Immature natural killer cell (primary cell): ENCODE measurements at regions not wholly inside any gene's neighbourhood (a gene's known extent, or its start where the extent isn't known, plus 50 kb on each side); places are given as distances from the start of the nearest gene placed in this dataset.
"Not testable (repeated sequence)": the region's sequence is repeated elsewhere in the genome, so short reads cannot be mapped to it uniquely, and the experiment has no call there.

Experiments
- DNase-seq, 3 donors: peaks; one replicate each; pipeline ENCODE4 v3.0.0; 2022; ENCODE audit warnings: mixed read lengths in 1 of 3
- H3K27ac Mint-ChIP-seq, 6 donors: one replicate each; pipeline ENCODE4 v1.8.0; 2020; ENCODE audit warnings: mixed read lengths in 6 of 6, mild to moderate bottlenecking in 5 of 6, inconsistent platforms in 4 of 6, moderate library complexity in 3 of 6
- H3K27me3 Mint-ChIP-seq, 3 donors: one replicate each; pipeline ENCODE4 v1.8.0; 2020 to 2021; ENCODE audit warnings: low read depth in 3 of 3, mild to moderate bottlenecking in 3 of 3, mixed read lengths in 3 of 3, moderate library complexity in 3 of 3, inconsistent platforms in 1 of 3
- H3K36me3 Mint-ChIP-seq, 3 donors: one replicate each; pipeline ENCODE4 v1.8.0; 2020; ENCODE audit warnings: mixed read lengths in 3 of 3, inconsistent platforms in 2 of 3, mild to moderate bottlenecking in 2 of 3
- H3K4me1 Mint-ChIP-seq, 2 donors: one replicate each; pipeline ENCODE4 v1.8.0; 2020; ENCODE audit warnings: inconsistent platforms in 2 of 2, mild to moderate bottlenecking in 2 of 2, mixed read lengths in 2 of 2, moderate library complexity in 1 of 2
- H3K4me3 Mint-ChIP-seq, 5 donors: one replicate each; pipeline ENCODE4 v1.8.0; 2020; ENCODE audit warnings: mild to moderate bottlenecking in 5 of 5, mixed read lengths in 5 of 5, inconsistent platforms in 3 of 5, moderate library complexity in 3 of 5
- H3K9me3 Mint-ChIP-seq, 6 donors: one replicate each; pipeline ENCODE4 v1.8.0; 2020; ENCODE audit warnings: mild to moderate bottlenecking in 6 of 6, mixed read lengths in 6 of 6, inconsistent platforms in 4 of 6, moderate library complexity in 3 of 6

GRCh38 chrY:13627323-13627722, 76.4 kb upstream of the TMSB4Y start:
- not testable (repeated sequence) for H3K4me3 Mint-ChIP-seq, H3K27ac Mint-ChIP-seq, H3K27me3 Mint-ChIP-seq, H3K36me3 Mint-ChIP-seq, H3K9me3 Mint-ChIP-seq, DNase-seq, H3K4me1 Mint-ChIP-seq

GRCh38 chrY:13615943-13616304, 87.8 kb upstream of the TMSB4Y start:
- Mint-ChIP-seq H3K4me3 (no peak overlapping the region), H3K36me3 (no peaks in the 10 kb centered on the region), H3K4me1 (no peaks in the 10 kb centered on the region), H3K27ac (no peak overlapping the region), H3K27me3 (peaks cover 0 to 5% (median 0%) of the 10 kb centered on the region in 3 donors), H3K9me3 (no peaks in the 10 kb centered on the region)
- DNase-seq = no peak

GRCh38 chrY:13615301-13615942, 88.3 kb upstream of the TMSB4Y start:
- Mint-ChIP-seq H3K9me3 (no peaks in the 10 kb centered on the region), H3K36me3 (no peaks in the 10 kb centered on the region), H3K27ac (no peak overlapping the region), H3K4me1 (no peaks in the 10 kb centered on the region), H3K27me3 (peaks cover 0 to 5% (median 0%) of the 10 kb centered on the region in 3 donors), H3K4me3 (no peak overlapping the region)
- DNase-seq = no peak

- DNase-seq = no peak
- Mint-ChIP-seq H3K27me3 (peaks cover 0 to 2% (median 0%) of the 10 kb centered on the region in 3 donors), H3K4me3 (no peak overlapping the region), H3K4me1 (no peaks in the 10 kb centered on the region), H3K36me3 (no peaks in the 10 kb centered on the region), H3K27ac (no peak overlapping the region), H3K9me3 (no peaks in the 10 kb centered on the region)
These were observed 90.8 kb upstream of the TMSB4Y start for GRCh38 chrY:13612916-13613315.

- Mint-ChIP-seq H3K27ac (no peak overlapping the region), H3K27me3 (no peaks in the 10 kb centered on the region), H3K4me1 (no peaks in the 10 kb centered on the region), H3K36me3 (no peaks in the 10 kb centered on the region), H3K4me3 (no peak overlapping the region), H3K9me3 (no peaks in the 10 kb centered on the region)
- DNase-seq = no peak
These were observed 91.7 kb upstream of the TMSB4Y start for GRCh38 chrY:13611965-13612364.

GRCh38 chrY:13592450-13592849, 111.2 kb upstream of the TMSB4Y start:
- Mint-ChIP-seq H3K9me3 (no peaks in the 10 kb centered on the region), H3K36me3 (no peaks in the 10 kb centered on the region), H3K4me3 (no peak overlapping the region), H3K27ac (no peak overlapping the region), H3K27me3 (peaks cover 0 to 2% (median 0%) of the 10 kb centered on the region in 3 donors), H3K4me1 (no peaks in the 10 kb centered on the region)
- no peak for DNase-seq

GRCh38 chrY:13570931-13571330, 91.1 kb upstream of the UTY start:
- H3K36me3 Mint-ChIP-seq, H3K4me3 Mint-ChIP-seq, H3K27ac Mint-ChIP-seq, H3K27me3 Mint-ChIP-seq, DNase-seq, H3K4me1 Mint-ChIP-seq, H3K9me3 Mint-ChIP-seq: not testable (repeated sequence)

GRCh38 chrY:13567186-13567585, 87.4 kb upstream of the UTY start:
- H3K4me1 Mint-ChIP-seq = no peaks in the 10 kb centered on the region
- no peaks in the 10 kb centered on the region for H3K36me3 Mint-ChIP-seq

GRCh38 chrY:13554949-13555348, 75.1 kb upstream of the UTY start:
- Mint-ChIP-seq H3K9me3 (no peaks in the 10 kb centered on the region), H3K27me3 (no peaks in the 10 kb centered on the region), H3K4me1 (no peaks in the 10 kb centered on the region), H3K4me3 (no peak overlapping the region), H3K27ac (no peak overlapping the region), H3K36me3 (no peaks in the 10 kb centered on the region)
- no peak for DNase-seq

More at GRCh38 chrY:13567186-13567585, 87.4 kb upstream of the UTY start:
- no peaks in the 10 kb centered on the region for H3K27me3 Mint-ChIP-seq
- peaks cover 0 to 3% (median 0%) of the 10 kb centered on the region in 6 donors for H3K9me3 Mint-ChIP-seq
- H3K4me3 Mint-ChIP-seq = no peak overlapping the region
- no peak overlapping the region for H3K27ac Mint-ChIP-seq
- no peak for DNase-seq

- no peaks in the 10 kb centered on the region for H3K36me3 Mint-ChIP-seq
- no peak overlapping the region for H3K27ac Mint-ChIP-seq
- H3K4me3 Mint-ChIP-seq = peak overlapping the region in 1 of 5 donors; percentile 44
- no peaks in the 10 kb centered on the region for H3K27me3 Mint-ChIP-seq
- H3K9me3 Mint-ChIP-seq = no peaks in the 10 kb centered on the region
- DNase-seq = no peak
- H3K4me1 Mint-ChIP-seq = no peaks in the 10 kb centered on the region
These were observed 72.7 kb upstream of the UTY start for GRCh38 chrY:13552393-13553116.

GRCh38 chrY:13551246-13551645, 71.4 kb upstream of the UTY start:
- Mint-ChIP-seq H3K4me3 (no peak overlapping the region), H3K27ac (no peak overlapping the region), H3K4me1 (no peaks in the 10 kb centered on the region)

GRCh38 chrY:13544491-13544890, 64.7 kb upstream of the UTY start:
- H3K4me1 Mint-ChIP-seq = no peaks in the 10 kb centered on the region
- no peak overlapping the region for H3K4me3 Mint-ChIP-seq
- no peak for DNase-seq
- H3K27me3 Mint-ChIP-seq = peaks cover 0 to 2% (median 0%) of the 10 kb centered on the region in 3 donors
- H3K36me3 Mint-ChIP-seq = no peaks in the 10 kb centered on the region
- H3K27ac Mint-ChIP-seq = no peak overlapping the region
- H3K9me3 Mint-ChIP-seq = no peaks in the 10 kb centered on the region

More at GRCh38 chrY:13551246-13551645, 71.4 kb upstream of the UTY start:
- no peak for DNase-seq
- H3K36me3 Mint-ChIP-seq = no peaks in the 10 kb centered on the region
- H3K27me3 Mint-ChIP-seq = no peaks in the 10 kb centered on the region
- no peaks in the 10 kb centered on the region for H3K9me3 Mint-ChIP-seq

GRCh38 chrY:13537919-13538318, 58.1 kb upstream of the UTY start:
- Mint-ChIP-seq H3K27me3 (peaks cover 0 to 2% (median 0%) of the 10 kb centered on the region in 3 donors), H3K9me3 (no peaks in the 10 kb centered on the region), H3K4me1 (no peaks in the 10 kb centered on the region), H3K4me3 (no peak overlapping the region), H3K36me3 (no peaks in the 10 kb centered on the region), H3K27ac (no peak overlapping the region)
- DNase-seq = no peak
